Keratinocyte (primary cell): ENCODE measurements at regions not wholly inside any gene's neighbourhood (a gene's known extent, or its start where the extent isn't known, plus 50 kb on each side); places are given as distances from the start of the nearest gene placed in this dataset.

ENCODE experiments used
- DNase-seq: peaks from one replicate; pipeline ENCODE4 v3.0.0-alpha.2; 2011; ENCODE audit warnings: low read depth, missing footprints, low spot score
- FAIRE-seq: peaks from 2 replicates; lab custom pipeline; 2011; peaks lifted over from hg19 to GRCh38; lab: Jason Lieb, UNC
- H2AFZ ChIP-seq: 2 replicates; pipeline ENCODE4 v1.6.0; 2012; ENCODE audit warnings: low read length, control low read depth, inconsistent platforms; ENCODE audit not compliant: control insufficient read depth
- H3K27ac ChIP-seq: 2 replicates; pipeline ENCODE4 v1.5.1; 2011; ENCODE audit warnings: low read length; ENCODE audit not compliant: control insufficient read depth, insufficient read depth
- H3K27me3 ChIP-seq: 3 replicates; pipeline ENCODE4 v1.6.0; 2011; ENCODE audit warnings: low read length; ENCODE audit not compliant: control insufficient read depth, insufficient read depth; ENCODE audit errors: extremely low read depth
- H3K36me3 ChIP-seq, 2 experiments: 2 replicates in 1 of 2; 3 replicates in 1 of 2; pipeline ENCODE4 v1.5.1; 2011; ENCODE audit warnings: low read length in 2 of 2, mild to moderate bottlenecking in 1 of 2; ENCODE audit not compliant: control insufficient read depth in 2 of 2, insufficient read depth in 2 of 2; ENCODE audit errors: extremely low read depth in 1 of 2
- H3K4me1 ChIP-seq: 3 replicates; pipeline ENCODE4 v1.5.1; 2011; ENCODE audit warnings: low read length; ENCODE audit not compliant: control insufficient read depth, insufficient read depth; ENCODE audit errors: extremely low read depth
- H3K4me2 ChIP-seq: 3 replicates; pipeline ENCODE4 v1.6.0; 2011; ENCODE audit warnings: low read depth, low read length; ENCODE audit not compliant: control insufficient read depth, insufficient read depth; ENCODE audit errors: extremely low read depth
- H3K4me3 ChIP-seq, 3 experiments: fragments of 200-600 bp in 1 of 3; sonication (generic) in 1 of 3; 2 replicates in 2 of 3; 3 replicates in 1 of 3; pipeline ENCODE4 v1.5.1; 2011 to 2016; ENCODE audit warnings: low read length in 3 of 3, mild to moderate bottlenecking in 3 of 3, control low read depth in 2 of 3, inconsistent platforms in 1 of 3, low read depth in 1 of 3, mixed read lengths in 1 of 3, mixed run types in 1 of 3, moderate library complexity in 1 of 3; ENCODE audit not compliant: control insufficient read depth in 2 of 3, insufficient read depth in 2 of 3; ENCODE audit errors: extremely low read depth in 1 of 3
- H3K79me2 ChIP-seq: 2 replicates; pipeline ENCODE4 v1.6.0; 2012; ENCODE audit warnings: low read length; ENCODE audit not compliant: control insufficient read depth, insufficient read depth
- H3K9ac ChIP-seq: 3 replicates; pipeline ENCODE4 v1.6.0; 2011; ENCODE audit warnings: low read length; ENCODE audit not compliant: control insufficient read depth, insufficient read depth; ENCODE audit errors: extremely low read depth
- H3K9me1 ChIP-seq: 3 replicates; pipeline ENCODE4 v1.6.0; 2011; ENCODE audit warnings: low read length; ENCODE audit not compliant: control insufficient read depth, insufficient read depth; ENCODE audit errors: extremely low read depth
- H3K9me3 ChIP-seq: 2 replicates; pipeline ENCODE4 v1.5.1; 2012; ENCODE audit warnings: low read depth, low read length; ENCODE audit not compliant: control insufficient read depth
- H4K20me1 ChIP-seq: 3 replicates; pipeline ENCODE4 v1.6.0; 2011; ENCODE audit warnings: low read length; ENCODE audit not compliant: control insufficient read depth, insufficient read depth; ENCODE audit errors: extremely low read depth
- EZH2 ChIP-seq: IDR thresholded peaks from one replicate; pipeline ENCODE4 v1.6.1; 2012; ENCODE audit warnings: inconsistent platforms, mild to moderate bottlenecking, low read length, moderate library complexity
- dilution Hi-C: fragments of 300-500 bp; cut with MboI; formaldehyde crosslinking; loops from one replicate; pipeline ENCODE4 v1.7.0; 2020; ENCODE audit warnings: low sequenced_read_pairs; ENCODE audit not compliant: extremely low pct_ligation_motif_present
- TF ChIP-seq, protein P1 (sequence below), 3 experiments: IDR thresholded peaks in 1 of 3; conservative IDR thresholded peaks in 1 of 3; optimal IDR thresholded peaks in 1 of 3; 2 replicates in 2 of 3; 3 replicates in 1 of 3; pipeline versions ENCODE3 to v1.5.1; 2011; ENCODE audit warnings: low read length in 3 of 3, mild to moderate bottlenecking in 3 of 3, moderate library complexity in 2 of 3, control low read depth in 1 of 3, inconsistent platforms in 1 of 3; ENCODE audit not compliant: insufficient read depth in 2 of 3; ENCODE audit errors: extremely low read depth in 1 of 3

DNA sequence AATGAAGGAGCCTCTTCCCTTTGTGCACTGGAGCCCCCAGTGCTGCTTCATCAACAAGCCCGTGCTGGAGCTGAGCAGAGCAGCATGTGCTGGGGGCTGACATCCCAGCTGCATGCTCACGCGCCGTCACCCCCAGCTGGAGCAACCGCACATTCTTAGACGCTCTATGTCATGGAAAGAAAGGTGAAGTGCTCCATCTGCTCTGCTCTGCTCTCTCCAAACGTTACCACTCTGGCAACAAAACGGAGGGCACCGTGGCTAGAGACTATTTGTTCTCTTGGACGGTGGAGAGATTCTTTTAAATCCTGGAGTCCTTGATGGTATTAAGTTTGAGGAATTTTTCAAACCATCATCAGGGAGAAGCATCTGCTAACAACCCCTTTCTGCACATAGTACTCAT is 208.4 kb downstream of the C12orf75 start:
- Histone ChIP-seq H3K9me3 (peaks cover 5% of the 10 kb centered on the region), H3K79me2 (no peaks in the 10 kb centered on the region), H3K9ac (no peak overlapping the region), H3K4me2 (no peak overlapping the region), H2AFZ (no peak overlapping the region), H3K27ac (no peak overlapping the region), H3K9me1 (no peaks in the 10 kb centered on the region), H3K27me3 (no peaks in the 10 kb centered on the region), H3K4me1 (no peaks in the 10 kb centered on the region), H4K20me1 (no peaks in the 10 kb centered on the region), H3K36me3 (no peaks in the 10 kb centered on the region), H3K4me3 (no peak overlapping the region)
- FAIRE-seq (no peak), DNase-seq (no peak)
- TF ChIP-seq, protein P1, sequence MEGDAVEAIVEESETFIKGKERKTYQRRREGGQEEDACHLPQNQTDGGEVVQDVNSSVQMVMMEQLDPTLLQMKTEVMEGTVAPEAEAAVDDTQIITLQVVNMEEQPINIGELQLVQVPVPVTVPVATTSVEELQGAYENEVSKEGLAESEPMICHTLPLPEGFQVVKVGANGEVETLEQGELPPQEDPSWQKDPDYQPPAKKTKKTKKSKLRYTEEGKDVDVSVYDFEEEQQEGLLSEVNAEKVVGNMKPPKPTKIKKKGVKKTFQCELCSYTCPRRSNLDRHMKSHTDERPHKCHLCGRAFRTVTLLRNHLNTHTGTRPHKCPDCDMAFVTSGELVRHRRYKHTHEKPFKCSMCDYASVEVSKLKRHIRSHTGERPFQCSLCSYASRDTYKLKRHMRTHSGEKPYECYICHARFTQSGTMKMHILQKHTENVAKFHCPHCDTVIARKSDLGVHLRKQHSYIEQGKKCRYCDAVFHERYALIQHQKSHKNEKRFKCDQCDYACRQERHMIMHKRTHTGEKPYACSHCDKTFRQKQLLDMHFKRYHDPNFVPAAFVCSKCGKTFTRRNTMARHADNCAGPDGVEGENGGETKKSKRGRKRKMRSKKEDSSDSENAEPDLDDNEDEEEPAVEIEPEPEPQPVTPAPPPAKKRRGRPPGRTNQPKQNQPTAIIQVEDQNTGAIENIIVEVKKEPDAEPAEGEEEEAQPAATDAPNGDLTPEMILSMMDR (optimal IDR thresholded peaks at IDR 0.05 in 1 of 3, IDR thresholded peaks at IDR 0.05 in 1 of 3, conservative IDR thresholded peaks at IDR 0.05 in 1 of 3; ENCODE audit: extremely low read depth in 1 of 3, insufficient read depth in 2 of 3, low read length in 3 of 3), result no peak
- no peak for TF ChIP-seq EZH2
- dilution Hi-C loops, result no loop called here

GRCh38 chr12:105539735-105540134 is 209.2 kb downstream of the C12orf75 start:
- H4K20me1 ChIP-seq, result no peaks in the 10 kb centered on the region
- H3K4me3 ChIP-seq, result no peak overlapping the region
- H2AFZ ChIP-seq, result no peak overlapping the region
- H3K9me3 ChIP-seq, result peaks cover 3% of the 10 kb centered on the region
- H3K4me1 ChIP-seq, result no peaks in the 10 kb centered on the region
- H3K27ac ChIP-seq, result no peak overlapping the region
- dilution Hi-C loops, result no loop called here
- TF ChIP-seq EZH2, result no peak
- TF ChIP-seq, protein P1 (optimal IDR thresholded peaks at IDR 0.05 in 1 of 3, IDR thresholded peaks at IDR 0.05 in 1 of 3, conservative IDR thresholded peaks at IDR 0.05 in 1 of 3; ENCODE audit: extremely low read depth in 1 of 3, insufficient read depth in 2 of 3, low read length in 3 of 3), result no peak
- no peak overlapping the region for H3K4me2 ChIP-seq
- no peak overlapping the region for H3K9ac ChIP-seq
- no peaks in the 10 kb centered on the region for H3K27me3 ChIP-seq
- FAIRE-seq, result no peak
- no peak for DNase-seq
- no peaks in the 10 kb centered on the region for H3K79me2 ChIP-seq
- H3K36me3 ChIP-seq, result no peaks in the 10 kb centered on the region
- no peaks in the 10 kb centered on the region for H3K9me1 ChIP-seq
